Stimulated activated CD4-positive, alpha-beta T cell treated with anti-CD3 and anti-CD28 coated beads, Interleukin-12 subunit alpha, Interleukin-12 subunit beta, amount 100 ng/mL, for 24 hours (primary cell): ENCODE measurements at regions not wholly inside any gene's neighbourhood (a gene's known extent, or its start where the extent isn't known, plus 50 kb on each side); places are given as distances from the start of the nearest gene placed in this dataset.
"Not testable (repeated sequence)": the region's sequence is repeated elsewhere in the genome, so short reads cannot be mapped to it uniquely, and the experiment has no call there.

ENCODE experiments used
- DNase-seq, 2 experiments: peaks; one replicate each; pipeline ENCODE4 v3.0.0-alpha.2; 2020; ENCODE audit warnings: low read depth in 2 of 2

DNA sequence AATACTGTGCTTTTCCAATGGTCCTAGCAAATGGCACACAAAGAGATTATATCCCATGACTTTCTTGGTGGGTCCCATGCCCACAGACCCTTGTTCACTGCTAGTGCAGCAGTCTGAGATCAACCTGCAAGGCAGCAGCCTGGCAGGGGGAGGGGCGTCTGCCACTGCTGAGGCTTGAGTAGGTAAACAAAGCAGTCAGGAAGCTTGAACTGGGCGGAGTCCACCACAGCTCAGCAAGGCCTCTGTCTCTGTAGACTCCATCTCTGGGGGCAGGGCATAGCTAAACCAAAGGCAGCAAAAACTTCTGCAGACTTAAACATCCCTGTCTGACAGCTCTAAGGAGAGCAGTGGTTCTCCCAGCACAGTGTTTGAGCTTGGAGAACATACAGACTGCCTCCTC is 82.9 kb downstream of the ZNF737 start:
- DNase-seq, result no peak

- no peak for DNase-seq
Observed at GRCh38 chr19:20481736-20482135, 83.8 kb downstream of the ZNF737 start.

GRCh38 chr19:20479483-20479882 is 86.1 kb downstream of the ZNF737 start:
- DNase-seq, result no peak

DNA sequence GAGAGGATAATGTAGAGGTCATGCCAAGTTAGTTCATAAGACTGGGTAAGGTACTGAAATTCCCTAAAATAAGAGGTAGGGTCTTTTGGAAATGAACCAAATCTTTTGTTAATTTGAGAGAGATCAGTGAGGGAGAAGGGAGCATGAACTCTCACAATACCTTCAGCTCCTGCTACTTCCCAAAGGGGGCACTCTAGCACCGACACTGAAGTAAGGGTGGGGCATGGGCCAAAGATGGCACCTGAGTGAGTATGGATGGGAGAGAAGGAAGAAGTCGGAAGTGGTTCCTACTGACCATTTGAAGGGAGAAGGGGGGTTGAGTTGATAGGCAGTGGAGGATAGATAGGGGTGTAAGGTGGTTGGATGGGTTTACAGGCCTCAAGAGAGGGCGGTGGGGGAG is 86.6 kb downstream of the ZNF737 start:
- DNase-seq, result no peak

DNA sequence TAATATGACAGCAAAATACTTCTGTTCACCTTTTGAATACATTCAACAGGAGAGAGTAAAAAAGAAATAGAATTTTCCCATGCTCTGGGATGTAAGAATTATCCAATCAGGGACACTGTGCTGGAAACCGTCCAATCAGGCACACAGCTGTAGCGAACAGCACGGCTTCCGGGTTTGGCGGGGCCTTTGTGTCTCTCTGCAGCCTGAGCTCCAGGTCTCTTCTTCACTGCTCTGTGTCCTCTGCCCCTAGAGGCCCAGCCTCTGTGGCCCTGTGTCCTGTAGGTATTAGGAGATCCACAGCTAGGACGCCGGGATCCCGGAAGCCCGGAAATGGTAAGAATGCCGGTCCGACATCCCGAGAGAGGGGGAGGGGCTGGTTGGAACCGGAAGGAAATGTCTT is 92.7 kb downstream of the ZNF737 start:
- no peak for DNase-seq

DNA sequence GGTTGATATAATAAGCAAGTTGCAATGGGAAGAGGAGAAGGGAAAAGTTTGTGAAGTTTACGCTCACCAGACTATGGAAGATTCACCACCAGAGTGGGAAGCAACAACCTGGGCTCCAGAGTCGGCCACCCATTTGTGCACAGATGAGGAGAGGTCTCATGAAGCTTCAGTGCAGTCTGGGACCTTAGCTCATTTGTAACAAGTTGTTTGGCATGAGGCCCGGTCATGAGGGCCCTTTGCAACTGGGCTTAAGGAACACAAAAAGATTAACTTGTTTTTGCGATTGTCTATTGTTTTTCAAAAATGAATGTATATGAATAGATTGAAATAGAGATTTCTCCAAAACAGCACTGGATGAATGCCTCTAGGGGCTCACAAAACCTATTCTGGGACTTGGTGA is 94.2 kb downstream of the ZNF737 start:
- no peak for DNase-seq

DNA sequence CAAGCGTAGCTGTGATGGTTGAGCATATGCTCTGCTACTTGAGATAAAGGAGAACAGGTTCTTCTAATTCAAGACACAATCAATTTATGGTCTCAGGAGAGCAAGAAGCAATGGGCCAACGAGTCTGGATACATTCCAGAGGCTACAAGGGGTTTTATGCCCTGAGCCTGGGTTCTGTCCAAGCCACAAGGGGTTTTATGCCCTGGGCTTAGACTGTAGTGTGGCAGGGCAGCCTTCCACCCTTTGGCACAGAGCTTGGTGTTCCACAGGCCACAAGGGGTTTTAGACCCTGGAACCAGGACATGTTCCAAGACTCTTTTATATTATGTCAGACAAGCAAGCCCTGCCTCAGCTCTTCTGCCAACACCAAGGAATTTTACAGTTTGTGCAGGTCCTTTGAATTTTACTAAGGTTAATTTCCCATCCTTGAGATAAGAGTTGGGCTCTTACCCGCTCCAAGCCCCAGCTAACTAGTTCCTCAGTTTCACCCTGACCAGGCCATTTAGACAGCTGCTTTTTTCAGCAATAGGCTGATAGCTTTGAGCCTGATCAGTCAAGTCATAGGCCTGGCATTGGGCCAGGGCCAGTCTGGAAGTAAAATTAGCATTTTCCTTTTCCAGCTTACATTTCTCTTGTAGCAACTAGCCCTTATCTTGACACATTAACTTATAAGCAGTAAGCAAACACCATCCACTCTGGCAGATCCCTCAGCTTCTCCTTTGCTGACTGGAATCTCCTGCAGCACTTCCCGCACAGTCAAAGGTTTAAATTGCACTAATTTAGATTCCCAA is 95.0 kb downstream of the ZNF737 start:
- no peak for DNase-seq

DNA sequence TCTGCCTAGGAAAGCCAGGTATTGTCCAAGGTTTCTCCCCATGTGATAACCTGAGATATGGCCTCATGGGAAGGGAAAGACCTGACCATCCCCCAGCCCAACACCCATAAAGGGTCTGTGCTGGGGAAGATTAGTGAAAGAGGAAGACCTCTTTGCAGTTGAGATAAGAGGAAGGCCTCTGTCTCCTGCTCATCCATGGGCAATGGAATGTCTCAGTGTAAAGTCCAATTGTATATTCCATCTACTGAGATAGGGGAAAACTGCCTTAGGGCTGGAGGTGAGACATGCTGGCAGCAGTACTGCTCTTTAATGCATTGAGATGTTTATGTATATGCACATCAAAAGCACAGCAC is 99.0 kb downstream of the ZNF737 start:
- not testable (repeated sequence) for DNase-seq

DNA sequence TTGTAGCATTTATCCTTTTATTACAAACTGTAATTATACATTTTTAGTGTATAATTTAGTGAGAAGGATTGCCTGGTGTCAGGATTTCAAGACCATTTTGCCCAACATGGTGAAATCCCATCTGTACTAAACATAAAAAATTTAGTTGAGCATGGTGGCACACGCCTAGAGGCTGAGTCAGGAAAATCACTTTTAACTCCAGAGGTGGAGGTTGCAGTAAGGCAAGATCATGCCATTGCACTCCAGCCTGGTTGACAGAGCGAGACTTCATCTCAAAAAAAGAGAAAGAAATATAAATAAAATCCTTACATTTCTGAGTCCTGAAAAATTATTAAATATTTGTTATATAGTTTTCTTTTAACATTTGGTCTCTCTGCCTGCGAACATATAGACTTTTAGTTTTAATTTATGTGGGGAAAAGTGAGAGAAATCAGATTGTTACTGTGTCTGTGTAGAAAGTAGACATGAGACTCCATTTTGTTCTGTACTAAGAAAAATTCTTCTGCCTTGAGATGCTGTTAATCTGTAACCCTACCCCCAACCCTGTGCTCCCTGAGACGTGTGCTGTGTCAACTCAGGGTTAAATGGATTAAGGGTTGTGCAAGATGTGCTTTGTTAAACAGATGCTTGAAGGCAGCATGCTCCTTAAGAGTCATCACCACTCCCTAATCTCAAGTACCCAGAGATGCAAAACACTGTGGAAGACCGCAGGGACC is 99.5 kb downstream of the ZNF737 start:
- not testable (repeated sequence) for DNase-seq

- DNase-seq, result no peak
Observed at GRCh38 chr19:20453425-20453935, 112.1 kb downstream of the ZNF737 start.

GRCh38 chr19:20444202-20444885 is 121.2 kb downstream of the ZNF737 start:
- no peak for DNase-seq

GRCh38 chr19:20432266-20432842 is 133.2 kb downstream of the ZNF737 start:
- DNase-seq, result not testable (repeated sequence)

DNA sequence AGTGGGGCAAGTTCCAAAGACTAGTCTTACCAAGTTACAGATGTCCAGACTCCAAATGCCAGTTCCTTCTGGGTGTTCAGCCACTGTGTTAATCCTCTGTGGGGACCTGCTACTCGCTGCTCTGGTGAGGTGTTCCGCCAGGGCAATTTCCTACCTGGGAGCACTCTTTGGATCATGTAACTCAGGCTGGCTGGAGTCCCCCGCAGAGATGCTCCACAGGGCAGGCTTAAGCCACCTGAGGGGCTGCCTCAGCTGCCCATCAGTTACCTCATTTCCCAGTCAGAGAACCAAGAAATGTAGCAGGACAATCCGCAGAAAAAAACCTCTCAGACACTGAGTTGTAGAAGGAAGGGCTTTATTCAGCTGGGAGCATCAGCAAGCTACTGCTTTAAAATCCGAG is 133.8 kb downstream of the ZNF737 start:
- no peak for DNase-seq

DNA sequence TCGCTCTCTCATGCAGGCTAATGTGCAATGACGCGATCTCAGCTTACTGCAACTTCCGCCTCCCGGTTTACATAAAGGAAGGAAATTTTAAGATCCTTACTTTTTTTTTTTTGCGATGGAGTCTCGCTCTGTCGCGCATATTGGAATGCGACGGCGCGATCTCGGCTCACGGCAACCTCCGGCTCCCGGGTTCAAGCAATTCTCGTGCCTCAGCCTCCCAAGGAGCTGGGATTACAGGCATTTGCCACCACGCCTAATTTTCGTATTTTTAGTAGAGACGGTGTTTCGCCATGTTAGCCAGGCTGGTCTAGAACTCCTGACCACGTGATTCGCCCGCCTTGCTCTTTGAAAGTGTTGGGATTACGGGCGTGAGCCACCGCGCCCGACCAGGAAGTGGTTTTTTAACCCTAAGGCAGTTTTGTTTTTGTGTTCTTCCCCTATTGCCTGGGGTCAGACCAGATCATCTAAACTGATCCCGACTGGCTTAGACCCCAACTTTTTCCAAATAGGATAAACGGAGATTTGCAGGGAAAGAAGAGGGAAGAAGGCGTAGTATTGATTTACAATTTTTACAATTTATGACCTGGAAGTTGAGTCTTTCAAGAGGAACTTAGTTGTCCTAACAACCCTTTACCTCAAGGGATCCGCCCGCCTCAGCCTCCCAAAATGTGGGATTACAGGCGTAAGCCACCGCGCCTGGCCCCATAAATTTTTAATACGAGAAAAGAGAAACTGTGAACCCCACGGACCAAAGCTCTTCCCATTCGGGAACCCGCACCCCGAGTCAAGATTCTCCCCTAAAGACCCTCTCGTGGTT is 142.0 kb downstream of the ZNF737 start:
- DNase-seq, result peak in 1 of 2 experiments; percentile 20

DNA sequence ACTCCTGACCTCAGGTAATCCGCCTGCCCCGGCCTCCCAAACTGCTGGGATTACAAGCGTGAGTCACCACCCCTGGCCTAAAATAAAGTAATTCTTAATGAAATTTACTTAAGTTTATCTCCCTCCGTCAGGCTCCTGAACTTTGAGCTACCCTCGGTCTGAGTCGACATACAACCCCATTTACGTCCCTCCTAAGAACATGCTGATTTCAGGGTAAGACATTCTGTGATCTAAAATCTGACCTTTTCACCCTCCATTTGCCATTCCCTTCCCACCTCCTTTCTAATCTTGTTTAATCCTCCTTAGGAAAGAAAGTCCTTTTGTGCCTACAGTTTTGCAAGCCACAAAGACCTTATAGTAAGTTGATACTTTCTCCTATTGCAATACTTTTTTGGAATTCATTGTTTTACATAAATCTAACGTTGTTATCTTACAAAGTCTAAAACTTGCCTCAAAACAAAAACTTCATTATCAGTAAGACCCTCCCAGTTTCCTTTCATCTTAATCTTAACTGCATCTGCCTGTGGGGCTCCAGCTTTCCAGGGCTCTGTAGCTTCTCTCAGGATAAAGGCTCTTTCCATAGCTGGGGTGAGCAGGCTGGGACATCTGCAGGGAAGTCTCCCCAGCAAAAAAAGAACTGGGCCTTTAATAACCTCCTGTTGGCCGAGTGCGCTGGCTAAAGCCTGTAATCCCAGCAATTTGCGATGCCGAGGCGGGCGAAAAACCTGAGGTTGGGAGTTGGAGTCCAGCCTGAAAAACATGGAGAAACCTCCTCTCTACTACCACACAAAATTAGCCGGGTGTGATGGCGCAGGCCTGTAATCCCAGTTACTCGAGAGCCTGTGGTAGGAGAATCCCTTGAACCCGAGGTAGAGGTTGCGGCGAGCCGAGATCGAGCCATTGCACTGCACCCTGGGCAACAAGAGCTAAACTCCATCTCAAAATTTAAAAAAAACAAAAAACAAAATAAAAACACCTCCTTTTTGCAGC is 143.1 kb downstream of the ZNF737 start:
- no peak for DNase-seq

GRCh38 chr19:20416661-20417060 is 148.9 kb downstream of the ZNF737 start:
- no peak for DNase-seq

GRCh38 chr19:20414120-20414519 is 151.5 kb downstream of the ZNF737 start:
- no peak for DNase-seq

GRCh38 chr19:20413705-20414104 is 151.9 kb downstream of the ZNF737 start:
- DNase-seq, result no peak

GRCh38 chr19:20412846-20413245 is 152.7 kb downstream of the ZNF737 start:
- no peak for DNase-seq

DNA sequence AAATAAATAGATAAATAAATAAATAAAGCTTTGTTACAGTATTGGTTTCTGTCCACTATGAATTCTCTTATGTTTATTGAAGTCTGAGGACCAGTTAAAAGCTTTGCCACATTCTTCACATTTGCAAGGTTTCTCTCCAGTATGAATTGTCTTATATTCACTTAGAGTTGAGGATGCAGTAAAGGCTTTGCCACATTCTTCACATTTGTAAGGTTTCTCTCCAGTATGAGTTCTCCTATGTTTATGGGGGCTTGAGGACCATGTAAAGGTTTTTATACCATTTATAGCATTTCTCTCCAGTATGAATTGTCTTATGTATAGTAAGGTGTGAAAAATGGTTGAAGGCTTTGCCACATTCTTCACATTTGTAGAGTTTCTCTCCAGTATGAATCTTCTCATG is 168.3 kb downstream of the ZNF737 start:
- DNase-seq, result no peak
